DOHH2 (cell line): ENCODE measurements at regions not wholly inside any gene's neighbourhood (a gene's known extent, or its start where the extent isn't known, plus 50 kb on each side); places are given as distances from the start of the nearest gene placed in this dataset.

Experiments
- EZH2phosphoT487 ChIP-seq: fragments of 200-600 bp; sonication (generic); IDR thresholded peaks from 2 replicates; pipeline ENCODE4 v1.6.1; 2017; ENCODE audit warnings: borderline replicate concordance, mild to moderate bottlenecking, antibody characterized with exemption, low read length, moderate library complexity, mixed read lengths
- TF ChIP-seq, protein P1 (sequence below): fragments of 200-600 bp; sonication (generic); IDR thresholded peaks from one replicate; pipeline ENCODE4 v1.5.1; 2014; ENCODE audit warnings: antibody characterized with exemption, mild to moderate bottlenecking, low read depth, low read length; ENCODE audit not compliant: poor library complexity, severe bottlenecking

- TF ChIP-seq, protein P1, sequence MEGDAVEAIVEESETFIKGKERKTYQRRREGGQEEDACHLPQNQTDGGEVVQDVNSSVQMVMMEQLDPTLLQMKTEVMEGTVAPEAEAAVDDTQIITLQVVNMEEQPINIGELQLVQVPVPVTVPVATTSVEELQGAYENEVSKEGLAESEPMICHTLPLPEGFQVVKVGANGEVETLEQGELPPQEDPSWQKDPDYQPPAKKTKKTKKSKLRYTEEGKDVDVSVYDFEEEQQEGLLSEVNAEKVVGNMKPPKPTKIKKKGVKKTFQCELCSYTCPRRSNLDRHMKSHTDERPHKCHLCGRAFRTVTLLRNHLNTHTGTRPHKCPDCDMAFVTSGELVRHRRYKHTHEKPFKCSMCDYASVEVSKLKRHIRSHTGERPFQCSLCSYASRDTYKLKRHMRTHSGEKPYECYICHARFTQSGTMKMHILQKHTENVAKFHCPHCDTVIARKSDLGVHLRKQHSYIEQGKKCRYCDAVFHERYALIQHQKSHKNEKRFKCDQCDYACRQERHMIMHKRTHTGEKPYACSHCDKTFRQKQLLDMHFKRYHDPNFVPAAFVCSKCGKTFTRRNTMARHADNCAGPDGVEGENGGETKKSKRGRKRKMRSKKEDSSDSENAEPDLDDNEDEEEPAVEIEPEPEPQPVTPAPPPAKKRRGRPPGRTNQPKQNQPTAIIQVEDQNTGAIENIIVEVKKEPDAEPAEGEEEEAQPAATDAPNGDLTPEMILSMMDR: no peak
- TF ChIP-seq EZH2phosphoT487: no peak
Measured at GRCh38 chr2:198720266-198720665, 737.5 kb downstream of the SATB2 start.
